ENCODE measurements at regions not wholly inside any gene's neighbourhood (a gene's known extent, or its start where the extent isn't known, plus 50 kb on each side); places are given as distances from the start of the nearest gene placed in this dataset.

- TF ChIP-seq MAFK (IDR thresholded peaks at IDR 0.05; ENCODE audit: low read depth, low read length) (no peak), CTCF (conservative IDR thresholded peaks at IDR 0.05; ENCODE audit: low read depth, low read length) (no peak), CEBPB (IDR thresholded peaks at IDR 0.05; ENCODE audit: low read depth, low read length) (no peak), USF2 (IDR thresholded peaks at IDR 0.05; ENCODE audit: low read depth, low read length) (no peak), MAZ (IDR thresholded peaks at IDR 0.05; ENCODE audit: borderline replicate concordance, low read depth, low read length) (no peak), RCOR1 (IDR thresholded peaks at IDR 0.05; ENCODE audit: insufficient replicate concordance, low read length) (no peak), ELK1 (IDR thresholded peaks at IDR 0.05; ENCODE audit: borderline replicate concordance, low read depth, low read length) (no peak), POLR2A (IDR thresholded peaks at IDR 0.05; ENCODE audit: low read depth, low read length) (no peak), BHLHE40 (IDR thresholded peaks at IDR 0.05; ENCODE audit: low read depth, low read length) (no peak), SMC3 (IDR thresholded peaks at IDR 0.05; ENCODE audit: low read depth, low read length) (no peak), CHD1 (IDR thresholded peaks at IDR 0.05; ENCODE audit: low read depth, low read length) (no peak), RAD21 (IDR thresholded peaks at IDR 0.05; ENCODE audit: low read length) (no peak)
These were observed 175.5 kb upstream of the MYT1L start for GRCh38 chr2:2506536-2506935.
